ENCODE measurements at regions not wholly inside any gene's neighbourhood (a gene's known extent, or its start where the extent isn't known, plus 50 kb on each side); places are given as distances from the start of the nearest gene placed in this dataset.

- TF ChIP-seq CTCF (IDR thresholded peaks at IDR 0.05) (no peak), POLR2A (IDR thresholded peaks at IDR 0.05) (no peak)
These were observed 293.5 kb downstream of the TRIB2 start for GRCh38 chr2:13010283-13010682.

All from heart left ventricle (tissue), 13 donors.